ENCODE measurements at regions not wholly inside any gene's neighbourhood (a gene's known extent, or its start where the extent isn't known, plus 50 kb on each side); places are given as distances from the start of the nearest gene placed in this dataset.
"Not testable (repeated sequence)": the region's sequence is repeated elsewhere in the genome, so short reads cannot be mapped to it uniquely, and the experiment has no call there.

- no peak for DNase-seq
These were observed 366.5 kb downstream of the TMEM38B start for GRCh38 chr9:106060885-106061284.

- DNase-seq: no peak
These were observed 367.9 kb downstream of the TMEM38B start for GRCh38 chr9:106062250-106062649.

GRCh38 chr9:106065136-106065535 lies 370.8 kb downstream of the TMEM38B start:
- no peak for DNase-seq

GRCh38 chr9:106065579-106066214 lies 371.4 kb downstream of the TMEM38B start:
- no peak for DNase-seq

- no peak for DNase-seq
These were observed 372.7 kb downstream of the TMEM38B start for GRCh38 chr9:106066940-106067524.

- DNase-seq: no peak
These were observed 374.9 kb downstream of the TMEM38B start for GRCh38 chr9:106069241-106069640.

- no peak for DNase-seq
These were observed 378.1 kb downstream of the TMEM38B start for GRCh38 chr9:106072421-106072820.

GRCh38 chr9:106074006-106074405 lies 379.7 kb downstream of the TMEM38B start:
- no peak for DNase-seq

- DNase-seq: no peak
These were observed 381.1 kb downstream of the TMEM38B start for GRCh38 chr9:106075236-106075959.

GRCh38 chr9:106075960-106076327 lies 381.6 kb downstream of the TMEM38B start:
- DNase-seq: no peak

GRCh38 chr9:106076711-106077110 lies 382.4 kb downstream of the TMEM38B start:
- DNase-seq: no peak

- no peak for DNase-seq
These were observed 383.4 kb downstream of the TMEM38B start for GRCh38 chr9:106077731-106078130.

GRCh38 chr9:106082621-106083020 lies 388.3 kb downstream of the TMEM38B start:
- DNase-seq: no peak

- DNase-seq: no peak
These were observed 390.4 kb downstream of the TMEM38B start for GRCh38 chr9:106084702-106085101.

GRCh38 chr9:106085479-106085878 lies 391.1 kb downstream of the TMEM38B start:
- DNase-seq: no peak

- no peak for DNase-seq
These were observed 397.7 kb downstream of the TMEM38B start for GRCh38 chr9:106092083-106092482.

GRCh38 chr9:106102821-106103220 lies 408.5 kb downstream of the TMEM38B start:
- DNase-seq: no peak

GRCh38 chr9:106104887-106105286 lies 410.5 kb downstream of the TMEM38B start:
- no peak for DNase-seq

GRCh38 chr9:106106396-106106795 lies 412.1 kb downstream of the TMEM38B start:
- no peak for DNase-seq

GRCh38 chr9:106107716-106108115 lies 413.4 kb downstream of the TMEM38B start:
- no peak for DNase-seq

- DNase-seq: not testable (repeated sequence)
These were observed 415.4 kb downstream of the TMEM38B start for GRCh38 chr9:106109706-106110105.

GRCh38 chr9:106110483-106110882 lies 416.1 kb downstream of the TMEM38B start:
- DNase-seq: no peak

GRCh38 chr9:106111039-106111730 lies 416.8 kb downstream of the TMEM38B start:
- no peak for DNase-seq

GRCh38 chr9:106112935-106113334 lies 418.6 kb downstream of the TMEM38B start:
- DNase-seq: no peak

Measured in stimulated activated CD4-positive, alpha-beta T cell treated with anti-CD3 and anti-CD28 coated beads, Interleukin-2, amount 100 ng/mL, for 24 hours (primary cell).